Progenitor cell of endocrine pancreas (in vitro differentiated cells): ENCODE measurements at regions not wholly inside any gene's neighbourhood (a gene's known extent, or its start where the extent isn't known, plus 50 kb on each side); places are given as distances from the start of the nearest gene placed in this dataset.

ENCODE experiments used
- DNase-seq: peaks from one replicate; pipeline ENCODE4 v3.0.0; 2021; ENCODE audit warnings: low spot score; ENCODE audit not compliant: unreplicated experiment
- H3K27ac Mint-ChIP-seq: 2 replicates; pipeline ENCODE4 v1.8.0; 2021; ENCODE audit warnings: mild to moderate bottlenecking, moderate library complexity, mixed read lengths
- H3K27me3 Mint-ChIP-seq: 2 replicates; pipeline ENCODE4 v1.8.0; 2021; ENCODE audit warnings: mixed read lengths
- H3K36me3 Mint-ChIP-seq: 2 replicates; pipeline ENCODE4 v1.8.0; 2022; ENCODE audit warnings: mixed read lengths; ENCODE audit not compliant: insufficient read depth
- H3K4me1 Mint-ChIP-seq: 2 replicates; pipeline ENCODE4 v1.8.0; 2021; ENCODE audit warnings: low read depth, mixed read lengths
- H3K4me3 Mint-ChIP-seq: 2 replicates; pipeline ENCODE4 v1.8.0; 2021; ENCODE audit warnings: low read depth, mild to moderate bottlenecking, moderate library complexity, mixed read lengths
- H3K9me3 Mint-ChIP-seq: 2 replicates; pipeline ENCODE4 v1.8.0; 2021; ENCODE audit warnings: low read depth, mixed read lengths
- CTCF ChIP-seq: fragments of 200-600 bp; sonication (generic); IDR thresholded peaks from one replicate; pipeline ENCODE4 v1.5.0; 2021; ENCODE audit warnings: antibody characterized with exemption, mild to moderate bottlenecking; ENCODE audit not compliant: unreplicated experiment

- H3K4me1 Mint-ChIP-seq = no peaks in the 10 kb centered on the region
- no peak for TF ChIP-seq CTCF
These were observed 108.5 kb upstream of the CNTN1 start for GRCh38 chr12:40583743-40584142.

GRCh38 chr12:40584763-40585162 lies 107.5 kb upstream of the CNTN1 start:
- peaks cover 24% of the 10 kb centered on the region for H3K9me3 Mint-ChIP-seq
- H3K4me1 Mint-ChIP-seq = no peaks in the 10 kb centered on the region
- no peaks in the 10 kb centered on the region for H3K27me3 Mint-ChIP-seq
- peaks cover 1% of the 10 kb centered on the region for H3K36me3 Mint-ChIP-seq
- TF ChIP-seq CTCF = no peak
- DNase-seq = no peak
- no peak overlapping the region for H3K4me3 Mint-ChIP-seq
- H3K27ac Mint-ChIP-seq = no peak overlapping the region

More at GRCh38 chr12:40583743-40584142, 108.5 kb upstream of the CNTN1 start:
- no peak overlapping the region for H3K4me3 Mint-ChIP-seq
- no peak for DNase-seq
- H3K27ac Mint-ChIP-seq = no peak overlapping the region
- peaks cover 15% of the 10 kb centered on the region for H3K9me3 Mint-ChIP-seq
- H3K27me3 Mint-ChIP-seq = no peaks in the 10 kb centered on the region
- H3K36me3 Mint-ChIP-seq = no peaks in the 10 kb centered on the region

- DNase-seq = no peak
- H3K4me3 Mint-ChIP-seq = no peak overlapping the region
- peaks cover 1% of the 10 kb centered on the region for H3K36me3 Mint-ChIP-seq
- H3K27ac Mint-ChIP-seq = no peak overlapping the region
- H3K27me3 Mint-ChIP-seq = no peaks in the 10 kb centered on the region
- H3K4me1 Mint-ChIP-seq = no peaks in the 10 kb centered on the region
- peaks cover 29% of the 10 kb centered on the region for H3K9me3 Mint-ChIP-seq
- TF ChIP-seq CTCF = no peak
These were observed 105.4 kb upstream of the CNTN1 start for GRCh38 chr12:40586823-40587222.

GRCh38 chr12:40587421-40587820 lies 104.8 kb upstream of the CNTN1 start:
- H3K4me3 Mint-ChIP-seq = no peak overlapping the region
- no peak overlapping the region for H3K27ac Mint-ChIP-seq
- no peak for DNase-seq
- no peaks in the 10 kb centered on the region for H3K4me1 Mint-ChIP-seq
- H3K27me3 Mint-ChIP-seq = no peaks in the 10 kb centered on the region
- no peak for TF ChIP-seq CTCF
- peaks cover 1% of the 10 kb centered on the region for H3K36me3 Mint-ChIP-seq
- H3K9me3 Mint-ChIP-seq = peaks cover 25% of the 10 kb centered on the region

- Mint-ChIP-seq H3K27ac (no peak overlapping the region), H3K9me3 (peaks cover 20% of the 10 kb centered on the region), H3K4me1 (no peaks in the 10 kb centered on the region), H3K4me3 (no peak overlapping the region), H3K27me3 (no peaks in the 10 kb centered on the region), H3K36me3 (peaks cover 1% of the 10 kb centered on the region)
- DNase-seq = no peak
- no peak for TF ChIP-seq CTCF
These were observed 104.3 kb upstream of the CNTN1 start for GRCh38 chr12:40587970-40588369.

GRCh38 chr12:40597133-40597532 lies 95.1 kb upstream of the CNTN1 start:
- TF ChIP-seq CTCF = no peak
- Mint-ChIP-seq H3K9me3 (peaks cover 9% of the 10 kb centered on the region), H3K36me3 (no peaks in the 10 kb centered on the region)

More at GRCh38 chr12:40597133-40597532, 95.1 kb upstream of the CNTN1 start:
- H3K27me3 Mint-ChIP-seq = no peaks in the 10 kb centered on the region
- H3K27ac Mint-ChIP-seq = no peak overlapping the region
- no peak for DNase-seq
- H3K4me3 Mint-ChIP-seq = no peak overlapping the region
- no peaks in the 10 kb centered on the region for H3K4me1 Mint-ChIP-seq
